ENCODE measurements at regions not wholly inside any gene's neighbourhood (a gene's known extent, or its start where the extent isn't known, plus 50 kb on each side); places are given as distances from the start of the nearest gene placed in this dataset.

GRCh38 chr11:70490723-70491558 is 92.6 kb downstream of the CTTN start:
- H3K4me3 ChIP-seq (ENCODE audit: low read depth in 1 of 3, low read length in 3 of 3) = no peak overlapping the region
- WGBS = 82% methylated on average over 8 of the region's 8 CpGs
- TF ChIP-seq RAD21 (IDR thresholded peaks at IDR 0.05) = no peak
- TF ChIP-seq FOXA1 (IDR thresholded peaks at IDR 0.05) = no peak
- TF ChIP-seq YY1 (IDR thresholded peaks at IDR 0.05) = no peak
- TF ChIP-seq HNF4G (IDR thresholded peaks at IDR 0.05) = no peak
- no peak for TF ChIP-seq FOXA2 (IDR thresholded peaks at IDR 0.05)
- DNase-seq (ENCODE audit: low spot score) = no peak
- H3K9me3 ChIP-seq (ENCODE audit: control insufficient read depth in 4 of 4, low read length in 3 of 4) = peaks cover 0 to 4% (median under 1%) of the 10 kb centered on the region in 4 donors
- no peak overlapping the region for H3K27ac ChIP-seq (ENCODE audit: low read depth in 1 of 2, low read length in 2 of 2)
- H3K27me3 ChIP-seq (ENCODE audit: control insufficient read depth in 4 of 4, insufficient read depth in 4 of 4, low read length in 3 of 4) = no peaks in the 10 kb centered on the region
- H3K4me1 ChIP-seq (ENCODE audit: control insufficient read depth in 4 of 4, insufficient read depth in 4 of 4, low read length in 3 of 4) = peaks cover 0 to 3% (median 0%) of the 10 kb centered on the region in 4 donors
- no peak overlapping the region for H3K9ac ChIP-seq (ENCODE audit: low read depth in 1 of 2, low read length in 2 of 2)
- peaks cover 0 to 12% (median 2%) of the 10 kb centered on the region in 4 donors for H3K36me3 ChIP-seq (ENCODE audit: control insufficient read depth in 4 of 4, insufficient read depth in 3 of 4, low read depth in 1 of 4, low read length in 3 of 4)

- Histone ChIP-seq H3K4me3 (ENCODE audit: low read depth in 1 of 3, low read length in 3 of 3) (no peak overlapping the region), H3K4me1 (ENCODE audit: control insufficient read depth in 4 of 4, insufficient read depth in 4 of 4, low read length in 3 of 4) (peaks cover 0 to 3% (median 0%) of the 10 kb centered on the region in 4 donors), H3K27ac (ENCODE audit: low read depth in 1 of 2, low read length in 2 of 2) (no peak overlapping the region), H3K36me3 (ENCODE audit: control insufficient read depth in 4 of 4, insufficient read depth in 3 of 4, low read depth in 1 of 4, low read length in 3 of 4) (peaks cover 0 to 7% (median 2%) of the 10 kb centered on the region in 4 donors), H3K9ac (ENCODE audit: low read depth in 1 of 2, low read length in 2 of 2) (no peak overlapping the region), H3K9me3 (ENCODE audit: control insufficient read depth in 4 of 4, low read length in 3 of 4) (peaks cover 0 to 4% (median under 1%) of the 10 kb centered on the region in 4 donors), H3K27me3 (ENCODE audit: control insufficient read depth in 4 of 4, insufficient read depth in 4 of 4, low read length in 3 of 4) (no peaks in the 10 kb centered on the region)
- whole genome bisulfite sequencing = 95% methylated on average over 30 of the region's 30 CpGs
- DNase-seq (ENCODE audit: low spot score) = no peak
- TF ChIP-seq JUND (IDR thresholded peaks at IDR 0.05) = no peak
- no peak for TF ChIP-seq HNF4G (IDR thresholded peaks at IDR 0.05)
- no peak for TF ChIP-seq ZBTB33 (IDR thresholded peaks at IDR 0.05)
- TF ChIP-seq EGR1 (IDR thresholded peaks at IDR 0.05; ENCODE audit: low read depth in 2 of 2) = no peak
- no peak for TF ChIP-seq HNF4A (conservative IDR thresholded peaks at IDR 0.05)
- TF ChIP-seq ATF3 (IDR thresholded peaks at IDR 0.05) = no peak
- no peak for TF ChIP-seq RAD21 (IDR thresholded peaks at IDR 0.05)
- no peak for TF ChIP-seq MAX (IDR thresholded peaks at IDR 0.05)
These were observed 93.6 kb downstream of the CTTN start for GRCh38 chr11:70491696-70492472.

GRCh38 chr11:70493089-70493474 is 94.8 kb downstream of the CTTN start:
- Histone ChIP-seq H3K9me3 (ENCODE audit: control insufficient read depth in 4 of 4, low read length in 3 of 4) (peaks cover 0 to 4% (median under 1%) of the 10 kb centered on the region in 4 donors), H3K4me1 (ENCODE audit: control insufficient read depth in 4 of 4, insufficient read depth in 4 of 4, low read length in 3 of 4) (peaks cover 0 to 3% (median 0%) of the 10 kb centered on the region in 4 donors), H3K4me3 (ENCODE audit: low read depth in 1 of 3, low read length in 3 of 3) (no peak overlapping the region), H3K9ac (ENCODE audit: low read depth in 1 of 2, low read length in 2 of 2) (no peak overlapping the region), H3K36me3 (ENCODE audit: control insufficient read depth in 4 of 4, insufficient read depth in 3 of 4, low read depth in 1 of 4, low read length in 3 of 4) (peaks cover 0 to 2% (median under 1%) of the 10 kb centered on the region in 4 donors), H3K27ac (ENCODE audit: low read depth in 1 of 2, low read length in 2 of 2) (no peak overlapping the region), H3K27me3 (ENCODE audit: control insufficient read depth in 4 of 4, insufficient read depth in 4 of 4, low read length in 3 of 4) (no peaks in the 10 kb centered on the region)
- no peak for TF ChIP-seq HNF4A (conservative IDR thresholded peaks at IDR 0.05)
- TF ChIP-seq CTCF (IDR thresholded peaks at IDR 0.05; ENCODE audit: low read depth, low read length, missing input control) = no peak
- TF ChIP-seq YY1 (IDR thresholded peaks at IDR 0.05) = no peak
- TF ChIP-seq JUND (IDR thresholded peaks at IDR 0.05) = no peak
- no peak for TF ChIP-seq TAF1 (conservative IDR thresholded peaks at IDR 0.05)
- no peak for TF ChIP-seq ZBTB33 (IDR thresholded peaks at IDR 0.05)
- no peak for TF ChIP-seq ATF3 (IDR thresholded peaks at IDR 0.05)
- TF ChIP-seq SP1 (IDR thresholded peaks at IDR 0.05) = no peak
- 72% methylated on average over 3 of the region's 3 CpGs for WGBS
- DNase-seq (ENCODE audit: low spot score) = no peak

Measured in liver (tissue), 8 donors.